Neural cell (in vitro differentiated cells): ENCODE measurements at regions not wholly inside any gene's neighbourhood (a gene's known extent, or its start where the extent isn't known, plus 50 kb on each side); places are given as distances from the start of the nearest gene placed in this dataset.

ENCODE experiments used
- H2AFZ ChIP-seq: fragments of 200-600, 300-800 bp; sonication (generic), shearing (Covaris generic); 2 replicates; pipeline ENCODE4 v1.6.0; 2014; ENCODE audit warnings: low read depth, mild to moderate bottlenecking, antibody characterized with exemption, low read length, moderate library complexity
- H3F3A ChIP-seq: fragments of 200-600 bp; shearing (Covaris generic); 2 replicates; pipeline ENCODE4 v1.6.1; 2016; ENCODE audit warnings: mild to moderate bottlenecking, moderate library complexity, mixed read lengths, antibody characterized with exemption, low read length; ENCODE audit not compliant: insufficient read depth, poor library complexity, severe bottlenecking
- H3K27ac ChIP-seq: fragments of 200-600, 300-800 bp; sonication (generic), shearing (Covaris generic); 2 replicates; pipeline ENCODE4 v1.5.1; 2014; ENCODE audit warnings: mild to moderate bottlenecking, low read length, moderate library complexity
- H3K27me3 ChIP-seq: fragments of 300-800, 200-600 bp; sonication (generic), shearing (Covaris generic); 2 replicates; pipeline ENCODE4 v1.6.0; 2014; ENCODE audit warnings: mild to moderate bottlenecking, low read depth, low read length, moderate library complexity; ENCODE audit not compliant: insufficient read depth
- H3K36me3 ChIP-seq: fragments of 300-800, 200-600 bp; sonication (generic), shearing (Covaris generic); 2 replicates; pipeline ENCODE4 v1.5.1; 2014; ENCODE audit warnings: mild to moderate bottlenecking, antibody characterized with exemption, low read length, moderate library complexity; ENCODE audit not compliant: insufficient read depth
- H3K4me2 ChIP-seq: fragments of 300-800, 200-600 bp; sonication (generic), shearing (Covaris generic); 2 replicates; pipeline ENCODE4 v1.6.0; 2014; ENCODE audit warnings: mild to moderate bottlenecking, low read length
- H3K4me3 ChIP-seq: fragments of 300-800, 200-600 bp; sonication (generic), shearing (Covaris generic); 2 replicates; pipeline ENCODE4 v1.5.1; 2014; ENCODE audit warnings: mild to moderate bottlenecking, low read length, moderate library complexity
- H3K79me2 ChIP-seq: fragments of 200-600 bp; shearing (Covaris generic); replicated peaks from 2 replicates; pipeline ENCODE4 v1.6.0; 2014; ENCODE audit warnings: mild to moderate bottlenecking, low read length, moderate library complexity; ENCODE audit not compliant: insufficient read depth
- H3K9ac ChIP-seq: fragments of 300-800, 200-600 bp; sonication (generic), shearing (Covaris generic); 2 replicates; pipeline ENCODE4 v1.6.1; 2016; ENCODE audit warnings: mild to moderate bottlenecking, low read length, mixed read lengths
- H3K9me2 ChIP-seq: fragments of 200-600 bp; shearing (Covaris generic); 2 replicates; pipeline ENCODE4 v1.6.1; 2016; ENCODE audit warnings: mild to moderate bottlenecking, low read length, mixed read lengths; ENCODE audit not compliant: insufficient read depth
- H3K9me3 ChIP-seq: fragments of 200-600, 300-800 bp; sonication (generic), shearing (Covaris generic); 2 replicates; pipeline ENCODE4 v1.6.1; 2016; ENCODE audit warnings: mild to moderate bottlenecking, mixed run types, low read length, moderate library complexity, mixed read lengths
- H4K20me1 ChIP-seq: fragments of 200-600 bp; shearing (Covaris generic); 2 replicates; pipeline ENCODE4 v1.6.1; 2016; ENCODE audit warnings: mild to moderate bottlenecking, mixed run types; ENCODE audit not compliant: insufficient read depth
- EP300 ChIP-seq: fragments of 450-650 bp; conservative IDR thresholded peaks from 2 replicates; pipeline ENCODE4 v1.6.1; 2014; ENCODE audit warnings: antibody characterized with exemption, mild to moderate bottlenecking, moderate library complexity; ENCODE audit not compliant: poor library complexity, severe bottlenecking
- EZH2 ChIP-seq: fragments of 200-600, 300-800 bp; shearing (Covaris generic), sonication (generic); IDR thresholded peaks from 2 replicates; pipeline ENCODE4 v1.6.1; 2014; ENCODE audit warnings: antibody characterized with exemption, low read length, borderline replicate concordance, mild to moderate bottlenecking; ENCODE audit not compliant: insufficient read depth, poor library complexity, severe bottlenecking
- MXI1 ChIP-seq: fragments of 450-650 bp; conservative IDR thresholded peaks from 2 replicates; pipeline ENCODE4 v1.6.1; 2014; ENCODE audit warnings: antibody characterized with exemption, mild to moderate bottlenecking; ENCODE audit not compliant: poor library complexity, severe bottlenecking
- POLR2AphosphoS5 ChIP-seq: IDR thresholded peaks from 2 replicates; pipeline ENCODE4 v1.6.1; 2012
- RAD21 ChIP-seq: fragments of 450-650 bp; conservative IDR thresholded peaks from 2 replicates; pipeline ENCODE4 v1.6.1; 2014; ENCODE audit warnings: antibody characterized with exemption, mild to moderate bottlenecking, moderate library complexity
- SMC3 ChIP-seq: fragments of 450-650 bp; conservative IDR thresholded peaks from 2 replicates; pipeline ENCODE4 v1.6.1; 2014; ENCODE audit warnings: antibody characterized with exemption, mild to moderate bottlenecking, moderate library complexity; ENCODE audit not compliant: poor library complexity
- TAF1 ChIP-seq: IDR thresholded peaks from 2 replicates; pipeline ENCODE4 v1.6.1; 2012; ENCODE audit warnings: low read depth
- TF ChIP-seq, protein P1 (sequence below): IDR thresholded peaks from 2 replicates; pipeline ENCODE4 v1.6.1; 2012; ENCODE audit warnings: borderline replicate concordance
- TF ChIP-seq, protein P2 (sequence below): fragments of 450-650 bp; IDR thresholded peaks from 2 replicates; pipeline ENCODE4 v1.5.1; 2014; ENCODE audit warnings: antibody characterized with exemption, mild to moderate bottlenecking, moderate library complexity; ENCODE audit not compliant: poor library complexity, severe bottlenecking

DNA sequence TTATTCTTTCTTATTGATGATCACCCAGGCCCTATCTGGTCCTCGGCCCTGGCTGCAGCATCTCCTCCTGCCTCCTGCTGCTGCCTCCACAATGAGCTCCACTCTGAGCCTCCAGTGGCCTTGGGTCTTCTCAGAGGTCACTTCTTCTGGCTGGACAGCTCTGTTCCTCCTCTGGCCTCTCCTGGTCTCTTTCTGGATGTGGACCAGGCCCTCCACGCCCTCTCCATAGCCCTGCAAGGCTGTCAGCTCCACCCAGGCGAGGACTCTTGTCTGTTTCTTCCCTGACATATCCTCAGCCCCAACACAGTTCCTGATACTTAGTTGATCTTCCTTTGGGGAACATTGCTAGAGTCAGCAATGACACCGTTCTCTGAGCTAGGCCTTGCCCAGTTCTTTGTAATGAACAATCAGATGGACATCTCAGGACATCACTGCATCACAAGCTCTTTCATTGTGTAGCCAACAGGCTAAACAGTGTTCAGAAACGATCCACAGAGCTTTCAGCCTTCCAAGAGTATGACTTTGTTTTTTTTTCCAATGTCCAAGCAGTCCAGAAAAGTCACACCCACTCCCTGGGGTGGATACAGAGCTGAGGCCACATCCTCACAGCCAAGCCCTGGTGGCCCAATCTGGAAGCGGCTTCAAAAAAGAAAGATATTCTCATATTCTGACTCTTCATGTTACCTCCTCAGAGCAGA is 62.5 kb upstream of the DNAH5 start:
- TF ChIP-seq MXI1: no peak
- TF ChIP-seq RAD21: no peak
- TF ChIP-seq EP300: no peak
- TF ChIP-seq SMC3: no peak
- TF ChIP-seq, protein P1, sequence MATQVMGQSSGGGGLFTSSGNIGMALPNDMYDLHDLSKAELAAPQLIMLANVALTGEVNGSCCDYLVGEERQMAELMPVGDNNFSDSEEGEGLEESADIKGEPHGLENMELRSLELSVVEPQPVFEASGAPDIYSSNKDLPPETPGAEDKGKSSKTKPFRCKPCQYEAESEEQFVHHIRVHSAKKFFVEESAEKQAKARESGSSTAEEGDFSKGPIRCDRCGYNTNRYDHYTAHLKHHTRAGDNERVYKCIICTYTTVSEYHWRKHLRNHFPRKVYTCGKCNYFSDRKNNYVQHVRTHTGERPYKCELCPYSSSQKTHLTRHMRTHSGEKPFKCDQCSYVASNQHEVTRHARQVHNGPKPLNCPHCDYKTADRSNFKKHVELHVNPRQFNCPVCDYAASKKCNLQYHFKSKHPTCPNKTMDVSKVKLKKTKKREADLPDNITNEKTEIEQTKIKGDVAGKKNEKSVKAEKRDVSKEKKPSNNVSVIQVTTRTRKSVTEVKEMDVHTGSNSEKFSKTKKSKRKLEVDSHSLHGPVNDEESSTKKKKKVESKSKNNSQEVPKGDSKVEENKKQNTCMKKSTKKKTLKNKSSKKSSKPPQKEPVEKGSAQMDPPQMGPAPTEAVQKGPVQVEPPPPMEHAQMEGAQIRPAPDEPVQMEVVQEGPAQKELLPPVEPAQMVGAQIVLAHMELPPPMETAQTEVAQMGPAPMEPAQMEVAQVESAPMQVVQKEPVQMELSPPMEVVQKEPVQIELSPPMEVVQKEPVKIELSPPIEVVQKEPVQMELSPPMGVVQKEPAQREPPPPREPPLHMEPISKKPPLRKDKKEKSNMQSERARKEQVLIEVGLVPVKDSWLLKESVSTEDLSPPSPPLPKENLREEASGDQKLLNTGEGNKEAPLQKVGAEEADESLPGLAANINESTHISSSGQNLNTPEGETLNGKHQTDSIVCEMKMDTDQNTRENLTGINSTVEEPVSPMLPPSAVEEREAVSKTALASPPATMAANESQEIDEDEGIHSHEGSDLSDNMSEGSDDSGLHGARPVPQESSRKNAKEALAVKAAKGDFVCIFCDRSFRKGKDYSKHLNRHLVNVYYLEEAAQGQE: no peak
- no peak for TF ChIP-seq TAF1
- TF ChIP-seq POLR2AphosphoS5: no peak
- TF ChIP-seq, protein P2, sequence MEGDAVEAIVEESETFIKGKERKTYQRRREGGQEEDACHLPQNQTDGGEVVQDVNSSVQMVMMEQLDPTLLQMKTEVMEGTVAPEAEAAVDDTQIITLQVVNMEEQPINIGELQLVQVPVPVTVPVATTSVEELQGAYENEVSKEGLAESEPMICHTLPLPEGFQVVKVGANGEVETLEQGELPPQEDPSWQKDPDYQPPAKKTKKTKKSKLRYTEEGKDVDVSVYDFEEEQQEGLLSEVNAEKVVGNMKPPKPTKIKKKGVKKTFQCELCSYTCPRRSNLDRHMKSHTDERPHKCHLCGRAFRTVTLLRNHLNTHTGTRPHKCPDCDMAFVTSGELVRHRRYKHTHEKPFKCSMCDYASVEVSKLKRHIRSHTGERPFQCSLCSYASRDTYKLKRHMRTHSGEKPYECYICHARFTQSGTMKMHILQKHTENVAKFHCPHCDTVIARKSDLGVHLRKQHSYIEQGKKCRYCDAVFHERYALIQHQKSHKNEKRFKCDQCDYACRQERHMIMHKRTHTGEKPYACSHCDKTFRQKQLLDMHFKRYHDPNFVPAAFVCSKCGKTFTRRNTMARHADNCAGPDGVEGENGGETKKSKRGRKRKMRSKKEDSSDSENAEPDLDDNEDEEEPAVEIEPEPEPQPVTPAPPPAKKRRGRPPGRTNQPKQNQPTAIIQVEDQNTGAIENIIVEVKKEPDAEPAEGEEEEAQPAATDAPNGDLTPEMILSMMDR: no peak

DNA sequence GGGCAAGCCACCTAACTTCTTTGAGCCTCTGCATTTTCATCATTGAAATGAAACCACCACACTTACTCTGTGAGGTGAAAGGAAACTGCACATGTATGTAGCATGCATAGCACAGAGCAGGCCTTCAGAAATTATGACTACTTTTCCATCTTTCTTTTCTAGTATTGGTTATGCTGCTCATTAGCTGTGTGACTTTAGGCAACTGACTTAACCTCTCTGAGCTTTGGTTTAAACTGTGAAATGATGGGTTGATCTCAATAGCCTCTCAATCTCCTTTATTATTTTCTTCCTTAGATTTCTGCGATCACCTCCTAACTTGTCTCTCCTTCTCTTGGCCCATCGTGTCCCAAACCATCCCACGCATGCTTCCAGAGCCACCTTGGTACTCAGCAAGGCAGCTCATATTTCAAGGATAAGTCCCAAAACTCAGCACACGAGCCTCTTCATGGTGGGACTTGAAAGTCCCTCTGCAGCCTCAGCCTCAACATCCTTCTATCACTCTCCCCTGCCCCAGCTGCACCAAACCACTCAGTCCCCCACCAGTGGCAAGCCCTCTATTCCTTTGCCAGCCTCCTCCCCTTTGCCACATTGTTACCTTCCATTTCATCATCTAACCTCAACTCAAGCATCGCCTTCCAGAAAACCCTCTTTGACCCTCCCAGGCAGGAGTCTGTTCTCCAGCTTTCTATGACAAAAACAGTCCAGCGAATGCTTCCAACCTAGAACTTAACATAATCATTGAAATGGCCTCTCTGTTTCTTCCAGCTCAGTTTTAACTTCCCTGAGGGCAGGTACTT is 60.3 kb upstream of the DNAH5 start:
- TF ChIP-seq, protein P1: no peak
- TF ChIP-seq EP300 (no peak), EZH2 (no peak), TAF1 (no peak), MXI1 (no peak), SMC3 (no peak), POLR2AphosphoS5 (no peak)
- TF ChIP-seq, protein P2: no peak

More for the DNA sequence above, 62.5 kb upstream of the DNAH5 start:
- Histone ChIP-seq H2AFZ (no peak overlapping the region), H3K79me2 (no peaks in the 10 kb centered on the region), H3K27ac (no peak overlapping the region), H3K9me2 (no peaks in the 10 kb centered on the region), H3K4me3 (no peak overlapping the region), H3K4me2 (no peak overlapping the region), H3K9me3 (no peaks in the 10 kb centered on the region), H3K9ac (no peak overlapping the region), H4K20me1 (no peaks in the 10 kb centered on the region), H3K27me3 (no peaks in the 10 kb centered on the region), H3F3A (no peaks in the 10 kb centered on the region), H3K36me3 (no peaks in the 10 kb centered on the region)

More for the DNA sequence above, 60.3 kb upstream of the DNAH5 start:
- Histone ChIP-seq H3K4me3 (no peak overlapping the region), H3K4me2 (no peak overlapping the region), H3K9ac (no peak overlapping the region), H3K36me3 (no peaks in the 10 kb centered on the region), H3K27ac (no peak overlapping the region), H2AFZ (no peak overlapping the region), H3F3A (no peaks in the 10 kb centered on the region), H3K27me3 (no peaks in the 10 kb centered on the region), H3K9me2 (no peaks in the 10 kb centered on the region), H4K20me1 (no peaks in the 10 kb centered on the region), H3K79me2 (no peaks in the 10 kb centered on the region), H3K9me3 (no peaks in the 10 kb centered on the region)
